Calu3 (cell line): ENCODE measurements at regions not wholly inside any gene's neighbourhood (a gene's known extent, or its start where the extent isn't known, plus 50 kb on each side); places are given as distances from the start of the nearest gene placed in this dataset.

Experiments used
- BruUV-seq: library from RNA; stranded (reverse); fragments of 400-500 nt; replicated peaks from 2 replicates; lab custom pipeline; 2021; lab: Mats Ljungman, UMichigan
- CTCF ChIA-PET: fragments of 300-600 bp; sonication (Branson Sonifier 250); formaldehyde crosslinking; loops from one replicate; lab custom pipeline; 2022; ENCODE audit warnings: antibody characterized with exemption; lab: Charles Lee
- DNase-seq: peaks from one replicate; pipeline ENCODE4 v3.0.0; 2022
- H3K27ac Mint-ChIP-seq: one replicate; pipeline ENCODE4 v1.8.0; 2022; ENCODE audit warnings: mixed read lengths; ENCODE audit not compliant: unreplicated experiment
- H3K27me3 Mint-ChIP-seq: one replicate; pipeline ENCODE4 v1.8.0; 2022; ENCODE audit warnings: mixed read lengths; ENCODE audit not compliant: unreplicated experiment
- H3K36me3 Mint-ChIP-seq: one replicate; pipeline ENCODE4 v1.8.0; 2022; ENCODE audit warnings: mild to moderate bottlenecking, moderate library complexity, mixed read lengths; ENCODE audit not compliant: insufficient read depth, unreplicated experiment
- H3K4me1 Mint-ChIP-seq: one replicate; pipeline ENCODE4 v1.8.0; 2022; ENCODE audit warnings: mild to moderate bottlenecking, low read depth, mixed read lengths; ENCODE audit not compliant: unreplicated experiment
- H3K4me3 Mint-ChIP-seq: one replicate; pipeline ENCODE4 v1.8.0; 2022; ENCODE audit warnings: mild to moderate bottlenecking, low read depth, moderate library complexity, mixed read lengths; ENCODE audit not compliant: unreplicated experiment
- H3K9me3 Mint-ChIP-seq: one replicate; pipeline ENCODE4 v1.8.0; 2022; ENCODE audit warnings: low read depth, mixed read lengths; ENCODE audit not compliant: unreplicated experiment
- CTCF ChIP-seq: fragments of 200-600 bp; IDR thresholded peaks from one replicate; pipeline ENCODE4 v1.8.0; 2022; ENCODE audit warnings: antibody characterized with exemption; ENCODE audit not compliant: unreplicated experiment
- intact Hi-C: fragments of 100-400 bp; cut with micrococcal nuclease; formaldehyde crosslinking; loops from one replicate; pipeline ENCODE4 v1.10.0; 2022; ENCODE audit not compliant: unreplicated experiment

- Mint-ChIP-seq H3K4me1 (no peaks in the 10 kb centered on the region), H3K27ac (no peak overlapping the region), H3K27me3 (peaks cover 74% of the 10 kb centered on the region), H3K4me3 (no peak overlapping the region), H3K36me3 (no peaks in the 10 kb centered on the region), H3K9me3 (peaks cover 11% of the 10 kb centered on the region)
- CTCF ChIA-PET: no interaction called here
- DNase-seq: no peak
- BruUV-seq: no TSS peak
- intact Hi-C loops: no loop called here
- TF ChIP-seq CTCF: no peak
These were observed 480.3 kb downstream of the BRD1 start for GRCh38 chr22:49347376-49347775.

GRCh38 chr22:49345896-49346295, 481.8 kb downstream of the BRD1 start:
- no peak for DNase-seq
- Mint-ChIP-seq H3K27ac (no peak overlapping the region), H3K36me3 (no peaks in the 10 kb centered on the region), H3K9me3 (peaks cover 11% of the 10 kb centered on the region), H3K4me1 (no peaks in the 10 kb centered on the region), H3K27me3 (peaks cover 74% of the 10 kb centered on the region), H3K4me3 (no peak overlapping the region)
- BruUV-seq: no TSS peak
- TF ChIP-seq CTCF: no peak
- CTCF ChIA-PET: no interaction called here
- intact Hi-C loops: no loop called here

- CTCF ChIA-PET: no interaction called here
- H3K4me1 Mint-ChIP-seq: no peaks in the 10 kb centered on the region
- H3K27ac Mint-ChIP-seq: no peak overlapping the region
- TF ChIP-seq CTCF: no peak
- H3K27me3 Mint-ChIP-seq: peaks cover 74% of the 10 kb centered on the region
- H3K9me3 Mint-ChIP-seq: peaks cover 13% of the 10 kb centered on the region
- DNase-seq: no peak
- no peak overlapping the region for H3K4me3 Mint-ChIP-seq
- BruUV-seq: no TSS peak
- intact Hi-C loops: no loop called here
- no peaks in the 10 kb centered on the region for H3K36me3 Mint-ChIP-seq
These were observed 483.0 kb downstream of the BRD1 start for GRCh38 chr22:49344656-49345055.

- Mint-ChIP-seq H3K4me3 (no peak overlapping the region), H3K36me3 (no peaks in the 10 kb centered on the region), H3K27me3 (peaks cover 74% of the 10 kb centered on the region), H3K4me1 (no peaks in the 10 kb centered on the region), H3K27ac (no peak overlapping the region), H3K9me3 (peaks cover 15% of the 10 kb centered on the region)
- no peak for TF ChIP-seq CTCF
- no TSS peak for BruUV-seq
- DNase-seq: no peak
- CTCF ChIA-PET: no interaction called here
- intact Hi-C loops: no loop called here
These were observed 483.5 kb downstream of the BRD1 start for GRCh38 chr22:49344161-49344560.
